HEK293 (cell line): ENCODE measurements at regions not wholly inside any gene's neighbourhood (a gene's known extent, or its start where the extent isn't known, plus 50 kb on each side); places are given as distances from the start of the nearest gene placed in this dataset.

Experiments
- CTCF ChIA-PET: fragments of 350-600 bp; formaldehyde crosslinking; extraction: SDS; loops from one replicate; lab custom pipeline; 2021; ENCODE audit warnings: antibody characterized with exemption; lab: Yijun Ruan, JAX
- POLR2A ChIA-PET: fragments of 300-600 bp; formaldehyde crosslinking; extraction: SDS; loops from one replicate; lab custom pipeline; 2020; ENCODE audit warnings: antibody characterized with exemption, inconsistent platforms; lab: Yijun Ruan, JAX
- H3K27ac ChIP-seq: fragments of 200-500 bp; sonication (Bioruptor generic); 2 replicates; pipeline ENCODE4 v1.5.1; 2014; ENCODE audit warnings: low read depth, low read length, control low read depth, inconsistent platforms; ENCODE audit errors: extremely low read depth
- H3K36me3 ChIP-seq, 2 experiments: fragments of 200-500 bp in 1 of 2; sonication (Bioruptor generic) in 1 of 2; 1 replicate in 1 of 2; 2 replicates in 1 of 2; pipeline ENCODE4 v1.5.1; 2014 to 2017; ENCODE audit warnings: inconsistent platforms in 2 of 2, low read length in 2 of 2; ENCODE audit not compliant: control insufficient read depth in 2 of 2, insufficient read depth in 1 of 2
- H3K4me1 ChIP-seq: fragments of 200-500 bp; sonication (Bioruptor generic); 2 replicates; pipeline ENCODE4 v1.5.1; 2014; ENCODE audit warnings: mild to moderate bottlenecking, low read length, inconsistent platforms; ENCODE audit not compliant: control insufficient read depth, insufficient read depth
- H3K4me3 ChIP-seq: 2 replicates; pipeline ENCODE4 v1.5.1; 2011; ENCODE audit warnings: low read depth, mild to moderate bottlenecking, control low read depth, low read length, moderate library complexity
- H3K9me3 ChIP-seq: fragments of 200-500 bp; sonication (Bioruptor generic); 2 replicates; pipeline ENCODE4 v1.5.1; 2014; ENCODE audit warnings: low read depth, low read length, inconsistent platforms; ENCODE audit not compliant: control insufficient read depth, insufficient read depth
- HOXC10 ChIP-seq: sonication (generic); formaldehyde crosslinking; IDR thresholded peaks from 2 replicates; pipeline ENCODE4 v1.8.1; 2023; ENCODE audit warnings: mild to moderate bottlenecking, missing genetic modification reagents
- KLF17 ChIP-seq: fragments of 450-650 bp; formaldehyde crosslinking; IDR thresholded peaks from 2 replicates; pipeline ENCODE4 v1.5.1; 2016; ENCODE audit warnings: missing biosample characterization, missing genetic modification characterization
- KLF7 ChIP-seq: fragments of 450-650 bp; formaldehyde crosslinking; IDR thresholded peaks from 2 replicates; pipeline ENCODE4 v1.5.1; 2016; ENCODE audit warnings: missing biosample characterization, missing genetic modification characterization, borderline replicate concordance
- PBX3 ChIP-seq: sonication (generic); formaldehyde crosslinking; IDR thresholded peaks from 2 replicates; pipeline ENCODE4 v1.8.1; 2022; ENCODE audit warnings: mild to moderate bottlenecking, moderate library complexity, missing genetic modification reagents
- PRDM2 ChIP-seq: fragments of 450-650 bp; formaldehyde crosslinking; IDR thresholded peaks from 2 replicates; pipeline ENCODE4 v1.5.1; 2016; ENCODE audit warnings: missing biosample characterization, missing genetic modification characterization, borderline replicate concordance
- ZBTB6 ChIP-seq: fragments of 450-650 bp; formaldehyde crosslinking; IDR thresholded peaks from 2 replicates; pipeline ENCODE4 v1.5.1; 2017; ENCODE audit warnings: missing biosample characterization, missing genetic modification characterization
- ZNF140 ChIP-seq: fragments of 450-650 bp; formaldehyde crosslinking; IDR thresholded peaks from 2 replicates; pipeline ENCODE4 v1.5.1; 2016; ENCODE audit warnings: missing biosample characterization, missing genetic modification characterization
- ZNF211 ChIP-seq: fragments of 450-650 bp; formaldehyde crosslinking; IDR thresholded peaks from 2 replicates; pipeline ENCODE4 v1.5.1; 2016; ENCODE audit warnings: low read depth, missing biosample characterization, missing genetic modification characterization
- ZNF24 ChIP-seq: fragments of 450-650 bp; formaldehyde crosslinking; IDR thresholded peaks from 2 replicates; pipeline ENCODE4 v1.5.1; 2016; ENCODE audit warnings: missing biosample characterization, missing genetic modification characterization
- ZNF302 ChIP-seq: fragments of 450-650 bp; formaldehyde crosslinking; IDR thresholded peaks from 2 replicates; pipeline ENCODE4 v1.5.1; 2016; ENCODE audit warnings: missing biosample characterization, missing genetic modification characterization, low read depth
- ZNF341 ChIP-seq: fragments of 450-650 bp; formaldehyde crosslinking; IDR thresholded peaks from 2 replicates; pipeline ENCODE4; 2016; ENCODE audit warnings: low read depth, missing biosample characterization, missing genetic modification characterization
- ZNF350 ChIP-seq: fragments of 450-650 bp; formaldehyde crosslinking; IDR thresholded peaks from 2 replicates; pipeline ENCODE4 v1.5.0; 2017; ENCODE audit warnings: missing biosample characterization, mild to moderate bottlenecking, missing genetic modification characterization
- ZNF391 ChIP-seq: fragments of 450-650 bp; formaldehyde crosslinking; IDR thresholded peaks from 2 replicates; pipeline ENCODE4 v1.5.1; 2016; ENCODE audit warnings: low read depth, missing biosample characterization, missing genetic modification characterization, borderline replicate concordance
- ZXDB ChIP-seq: fragments of 450-650 bp; formaldehyde crosslinking; IDR thresholded peaks from 2 replicates; pipeline ENCODE4 v1.5.1; 2016; ENCODE audit warnings: missing biosample characterization, missing genetic modification characterization

GRCh38 chr3:176926688-176927087 is 270.6 kb downstream of the TBL1XR1 start:
- CTCF ChIA-PET: interaction anchor here (0.5 kb wide), 1 partner anchor 372 kb away, joined by 3 read pairs; no protein-coding TSS in a partner anchor
- Histone ChIP-seq H3K4me3 (no peak overlapping the region), H3K27ac (no peak overlapping the region), H3K36me3 (no peaks in the 10 kb centered on the region), H3K4me1 (no peaks in the 10 kb centered on the region), H3K9me3 (no peaks in the 10 kb centered on the region)
- POLR2A ChIA-PET: no interaction called here
- TF ChIP-seq ZNF140 (tag by site-specific recombination) (no peak), PBX3 (CRISPR knock-in tag) (no peak), ZNF302 (no peak), KLF17 (tag by site-specific recombination) (no peak), ZNF24 (tag by site-specific recombination) (no peak), PRDM2 (tag by site-specific recombination) (no peak), KLF7 (no peak), ZXDB (tag by site-specific recombination) (no peak), ZBTB6 (tag by site-specific recombination) (no peak)

GRCh38 chr3:176926034-176926433 is 271.2 kb downstream of the TBL1XR1 start:
- Histone ChIP-seq H3K4me1 (no peaks in the 10 kb centered on the region), H3K9me3 (no peaks in the 10 kb centered on the region), H3K27ac (no peak overlapping the region), H3K4me3 (no peak overlapping the region), H3K36me3 (no peaks in the 10 kb centered on the region)
- POLR2A ChIA-PET: no interaction called here
- CTCF ChIA-PET: no interaction called here
- TF ChIP-seq ZNF341 (tag by site-specific recombination) (no peak), ZNF211 (tag by site-specific recombination) (no peak), ZNF350 (tag by site-specific recombination) (no peak), ZNF391 (tag by site-specific recombination) (no peak), HOXC10 (CRISPR knock-in tag) (no peak)
